H9 (cell line): ENCODE measurements at regions not wholly inside any gene's neighbourhood (a gene's known extent, or its start where the extent isn't known, plus 50 kb on each side); places are given as distances from the start of the nearest gene placed in this dataset.

Source experiments
- DNase-seq: peaks from one replicate; pipeline ENCODE4 v3.0.0-alpha.2; 2017
- H2AFZ ChIP-seq: one replicate; pipeline ENCODE4 v1.6.1; 2013; ENCODE audit warnings: mild to moderate bottlenecking, low read length, control low read depth, moderate library complexity
- H2AK5ac ChIP-seq: 2 replicates; pipeline ENCODE4 v1.6.1; 2013; ENCODE audit warnings: low read length, control low read depth, mixed read lengths; ENCODE audit not compliant: insufficient read length
- H2BK120ac ChIP-seq: one replicate; pipeline ENCODE4 v1.6.1; 2013; ENCODE audit warnings: low read depth, mild to moderate bottlenecking, low read length, control low read depth, inconsistent platforms; ENCODE audit not compliant: poor library complexity, severe bottlenecking
- H2BK12ac ChIP-seq: 2 replicates; pipeline ENCODE4 v1.6.1; 2013; ENCODE audit warnings: low read length, control low read depth, mixed read lengths, low read depth; ENCODE audit not compliant: insufficient read length
- H2BK15ac ChIP-seq: 2 replicates; pipeline ENCODE4 v1.6.1; 2013; ENCODE audit warnings: low read depth, low read length, control low read depth
- H2BK20ac ChIP-seq: one replicate; pipeline ENCODE4 v1.6.1; 2013; ENCODE audit warnings: low read depth, mild to moderate bottlenecking, low read length, control low read depth, inconsistent platforms; ENCODE audit not compliant: poor library complexity, severe bottlenecking
- H2BK5ac ChIP-seq: 2 replicates; pipeline ENCODE4 v1.6.1; 2013; ENCODE audit warnings: low read length, control low read depth, mixed read lengths; ENCODE audit not compliant: insufficient read length
- H3K14ac ChIP-seq: 2 replicates; pipeline ENCODE4 v1.6.1; 2013; ENCODE audit warnings: low read length, control low read depth; ENCODE audit not compliant: insufficient read depth
- H3K18ac ChIP-seq: 2 replicates; pipeline ENCODE4 v1.6.1; 2013; ENCODE audit warnings: low read depth, mild to moderate bottlenecking, mixed read lengths, low read length, control low read depth; ENCODE audit not compliant: insufficient read length
- H3K23ac ChIP-seq: 2 replicates; pipeline ENCODE4 v1.6.1; 2013; ENCODE audit warnings: low read length, control low read depth, mixed read lengths, low read depth; ENCODE audit not compliant: insufficient read length
- H3K23me2 ChIP-seq: 2 replicates; pipeline ENCODE4 v1.6.1; 2013; ENCODE audit warnings: low read depth, mild to moderate bottlenecking, mixed read lengths, low read length, control low read depth; ENCODE audit not compliant: insufficient read length, poor library complexity, severe bottlenecking
- H3K27ac ChIP-seq: 2 replicates; pipeline ENCODE4 v1.5.1; 2013; ENCODE audit warnings: low read length, control low read depth, mixed read lengths, low read depth; ENCODE audit not compliant: insufficient read length
- H3K27me3 ChIP-seq: 2 replicates; pipeline ENCODE4 v1.6.1; 2013; ENCODE audit warnings: low read length, control low read depth, inconsistent platforms; ENCODE audit not compliant: insufficient read depth
- H3K4ac ChIP-seq: 2 replicates; pipeline ENCODE4 v1.6.1; 2013; ENCODE audit warnings: low read depth, mild to moderate bottlenecking, control low read depth, inconsistent platforms, low read length, moderate library complexity
- H3K4me1 ChIP-seq: 2 replicates; pipeline ENCODE4 v1.6.1; 2013; ENCODE audit warnings: low read length, control low read depth, inconsistent platforms; ENCODE audit not compliant: insufficient read depth
- H3K4me2 ChIP-seq: 2 replicates; pipeline ENCODE4 v1.6.1; 2013; ENCODE audit warnings: low read length, control low read depth, mixed read lengths; ENCODE audit not compliant: insufficient read length, insufficient read depth
- H3K56ac ChIP-seq: 2 replicates; pipeline ENCODE4 v1.6.1; 2013; ENCODE audit warnings: low read depth, mild to moderate bottlenecking, mixed read lengths, low read length, control low read depth; ENCODE audit not compliant: insufficient read length
- H3K79me1 ChIP-seq: 2 replicates; pipeline ENCODE4 v1.6.1; 2013; ENCODE audit warnings: low read depth, mild to moderate bottlenecking, moderate library complexity, low read length, control low read depth, inconsistent platforms; ENCODE audit not compliant: insufficient read depth, poor library complexity, severe bottlenecking
- H3K79me2 ChIP-seq: 2 replicates; pipeline ENCODE4 v1.6.1; 2013; ENCODE audit warnings: low read length, control low read depth, inconsistent platforms; ENCODE audit not compliant: insufficient read depth
- H3K9ac ChIP-seq: 2 replicates; pipeline ENCODE4 v1.6.1; 2013; ENCODE audit warnings: low read length, control low read depth, mixed read lengths; ENCODE audit not compliant: insufficient read length; ENCODE audit errors: extremely low read depth
- H3K9me3 ChIP-seq: one replicate; pipeline ENCODE4 v1.6.1; 2013; ENCODE audit warnings: low read depth, low read length, inconsistent platforms; ENCODE audit not compliant: control insufficient read depth
- H3T11ph ChIP-seq: one replicate; pipeline ENCODE4 v1.6.1; 2013; ENCODE audit warnings: mild to moderate bottlenecking, low read length, control low read depth, inconsistent platforms
- H4K20me1 ChIP-seq: one replicate; pipeline ENCODE4 v1.6.1; 2013; ENCODE audit not compliant: control insufficient read depth, insufficient read length, insufficient read depth
- H4K5ac ChIP-seq: 2 replicates; pipeline ENCODE4 v1.6.1; 2013; ENCODE audit warnings: low read depth, mild to moderate bottlenecking, mixed read lengths, low read length, control low read depth; ENCODE audit not compliant: insufficient read length
- H4K8ac ChIP-seq: replicated peaks from 2 replicates; pipeline ENCODE4 v1.6.1; 2013; ENCODE audit warnings: low read length, control low read depth, mixed read lengths, low read depth; ENCODE audit not compliant: insufficient read length
- H4K91ac ChIP-seq: 2 replicates; pipeline ENCODE4 v1.6.1; 2013; ENCODE audit warnings: low read depth, mild to moderate bottlenecking, moderate library complexity, mixed read lengths, low read length, control low read depth; ENCODE audit not compliant: insufficient read length
- H3K27ac Mint-ChIP-seq, 3 experiments: 2 replicates in 2 of 3; 3 replicates in 1 of 3; pipeline ENCODE4 v1.8.0; 2020 to 2021; ENCODE audit warnings: mixed read lengths in 3 of 3, mild to moderate bottlenecking in 1 of 3, moderate library complexity in 1 of 3
- H3K27me3 Mint-ChIP-seq: 2 replicates; pipeline ENCODE4 v1.8.0; 2021; ENCODE audit warnings: low read depth, mild to moderate bottlenecking, moderate library complexity, mixed read lengths
- H3K36me3 Mint-ChIP-seq, 3 experiments: 2 replicates in 2 of 3; 3 replicates in 1 of 3; pipeline ENCODE4 v1.8.0; 2020 to 2021; ENCODE audit warnings: low read depth in 3 of 3, mixed read lengths in 3 of 3; ENCODE audit not compliant: insufficient read depth in 1 of 3
- H3K4me1 Mint-ChIP-seq, 2 experiments: 2 replicates each; pipeline ENCODE4 v1.8.0; 2020; ENCODE audit warnings: mixed read lengths in 2 of 2
- H3K4me3 Mint-ChIP-seq, 2 experiments: 2 replicates in 1 of 2; 3 replicates in 1 of 2; pipeline ENCODE4 v1.8.0; 2020 to 2021; ENCODE audit warnings: mild to moderate bottlenecking in 2 of 2, mixed read lengths in 2 of 2, moderate library complexity in 1 of 2
- H3K9me3 Mint-ChIP-seq, 2 experiments: 2 replicates in 1 of 2; 3 replicates in 1 of 2; pipeline ENCODE4 v1.8.0; 2020; ENCODE audit warnings: mild to moderate bottlenecking in 2 of 2, mixed read lengths in 2 of 2, moderate library complexity in 1 of 2
- WGBS: extraction: QIAGEN DNeasy Blood & Tissue Kit; methylation state at CpG from one replicate; pipeline ENCODE4 v1.1.7; 2013; ENCODE audit warnings: missing lambda C conversion rate, low lambda C conversion rate, mixed read lengths; ENCODE audit not compliant: insufficient read length; ENCODE audit errors: extremely low coverage; 5-methylcytosine and 5-hydroxymethylcytosine counted together
- TF ChIP-seq, protein P1 (sequence below): fragments of 200-600 bp; sonication (generic); conservative IDR thresholded peaks from 3 replicates; pipeline ENCODE4 v1.8.0; 2021; ENCODE audit warnings: antibody characterized with exemption, mild to moderate bottlenecking

DNA sequence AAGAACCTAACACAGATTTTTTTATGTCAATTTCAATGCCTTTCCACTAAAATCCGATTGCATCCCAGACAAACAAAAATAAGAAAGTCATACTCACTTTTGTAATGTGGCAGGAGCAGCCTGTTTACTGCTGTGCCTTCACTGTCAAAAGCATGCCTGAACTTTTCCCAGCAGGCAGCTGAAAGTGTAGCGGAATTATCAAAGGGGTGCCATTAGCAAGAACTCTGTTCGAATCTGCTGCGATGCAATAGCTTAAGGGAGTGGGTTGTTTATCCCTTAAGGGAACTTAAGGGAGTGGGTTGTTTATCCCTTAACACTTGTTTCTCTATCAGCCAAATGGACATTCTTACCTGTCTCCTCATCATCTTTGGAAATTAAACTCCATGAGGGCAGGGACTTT lies 243.5 kb downstream of the PAX3 start:
- H2BK20ac ChIP-seq = no peak overlapping the region
- no peaks in the 10 kb centered on the region for H3K9me3 ChIP-seq
- Mint-ChIP-seq H3K27ac (no peak overlapping the region), H3K27me3 (peaks cover 100% of the 10 kb centered on the region), H3K9me3 (peaks cover 3 to 5% of the 10 kb centered on the region in 2 experiments; a peak in 3 of 5 replicates), H3K4me3 (no peak overlapping the region), H3K36me3 (no peaks in the 10 kb centered on the region), H3K4me1 (peaks cover 15 to 23% of the 10 kb centered on the region in 2 experiments)
- no peaks in the 10 kb centered on the region for H3K79me2 ChIP-seq
- H4K8ac ChIP-seq = no peak overlapping the region
- no peak overlapping the region for H3K4me2 ChIP-seq
- no peaks in the 10 kb centered on the region for H3K23me2 ChIP-seq
- no peak overlapping the region for H3K27ac ChIP-seq
- H3K9ac ChIP-seq = no peak overlapping the region
- H3K4me1 ChIP-seq = no peaks in the 10 kb centered on the region; the same call in 1 of the 2 replicates
- DNase-seq = no peak
- no peak overlapping the region for H3K14ac ChIP-seq
- no peaks in the 10 kb centered on the region for H3K79me1 ChIP-seq
- peaks cover 3% of the 10 kb centered on the region for H4K20me1 ChIP-seq
- no peak overlapping the region for H2BK5ac ChIP-seq
- no peak overlapping the region for H3T11ph ChIP-seq
- H4K91ac ChIP-seq = no peak overlapping the region
- WGBS = no CpG with 5 or more reads among the region's 4 CpGs
- no peak overlapping the region for H2AFZ ChIP-seq
- TF ChIP-seq, protein P1, sequence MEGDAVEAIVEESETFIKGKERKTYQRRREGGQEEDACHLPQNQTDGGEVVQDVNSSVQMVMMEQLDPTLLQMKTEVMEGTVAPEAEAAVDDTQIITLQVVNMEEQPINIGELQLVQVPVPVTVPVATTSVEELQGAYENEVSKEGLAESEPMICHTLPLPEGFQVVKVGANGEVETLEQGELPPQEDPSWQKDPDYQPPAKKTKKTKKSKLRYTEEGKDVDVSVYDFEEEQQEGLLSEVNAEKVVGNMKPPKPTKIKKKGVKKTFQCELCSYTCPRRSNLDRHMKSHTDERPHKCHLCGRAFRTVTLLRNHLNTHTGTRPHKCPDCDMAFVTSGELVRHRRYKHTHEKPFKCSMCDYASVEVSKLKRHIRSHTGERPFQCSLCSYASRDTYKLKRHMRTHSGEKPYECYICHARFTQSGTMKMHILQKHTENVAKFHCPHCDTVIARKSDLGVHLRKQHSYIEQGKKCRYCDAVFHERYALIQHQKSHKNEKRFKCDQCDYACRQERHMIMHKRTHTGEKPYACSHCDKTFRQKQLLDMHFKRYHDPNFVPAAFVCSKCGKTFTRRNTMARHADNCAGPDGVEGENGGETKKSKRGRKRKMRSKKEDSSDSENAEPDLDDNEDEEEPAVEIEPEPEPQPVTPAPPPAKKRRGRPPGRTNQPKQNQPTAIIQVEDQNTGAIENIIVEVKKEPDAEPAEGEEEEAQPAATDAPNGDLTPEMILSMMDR = no peak
- H3K23ac ChIP-seq = no peak overlapping the region
- H2BK120ac ChIP-seq = no peak overlapping the region
- no peak overlapping the region for H3K56ac ChIP-seq
- no peak overlapping the region for H3K4ac ChIP-seq
- H2BK15ac ChIP-seq = no peak overlapping the region
- no peak overlapping the region for H2BK12ac ChIP-seq
- peaks cover 60% of the 10 kb centered on the region; the same call in 1 of the 2 replicates for H3K27me3 ChIP-seq
- no peak overlapping the region for H4K5ac ChIP-seq
- H2AK5ac ChIP-seq = no peak overlapping the region
- H3K18ac ChIP-seq = no peak overlapping the region
